Nephron progenitor cell (in vitro differentiated cells): ENCODE measurements at regions not wholly inside any gene's neighbourhood (a gene's known extent, or its start where the extent isn't known, plus 50 kb on each side); places are given as distances from the start of the nearest gene placed in this dataset.

Experiments
- DNase-seq: peaks from one replicate; pipeline ENCODE4 v3.0.0; 2021
- H3K27ac Mint-ChIP-seq: 2 replicates; pipeline ENCODE4 v1.8.0; 2021; ENCODE audit warnings: mild to moderate bottlenecking, moderate library complexity, mixed read lengths
- H3K27me3 Mint-ChIP-seq: 2 replicates; pipeline ENCODE4 v1.8.0; 2021; ENCODE audit warnings: mild to moderate bottlenecking, low read depth, mixed read lengths; ENCODE audit not compliant: poor library complexity
- H3K36me3 Mint-ChIP-seq: 2 replicates; pipeline ENCODE4 v1.8.0; 2021; ENCODE audit warnings: low read depth, mixed read lengths
- H3K4me1 Mint-ChIP-seq: 2 replicates; pipeline ENCODE4 v1.8.0; 2021; ENCODE audit warnings: mixed read lengths
- H3K4me3 Mint-ChIP-seq: 2 replicates; pipeline ENCODE4 v1.8.0; 2021; ENCODE audit warnings: mild to moderate bottlenecking, moderate library complexity, mixed read lengths
- H3K9me3 Mint-ChIP-seq: 2 replicates; pipeline ENCODE4 v1.8.0; 2021; ENCODE audit warnings: mild to moderate bottlenecking, moderate library complexity, mixed read lengths
- TF ChIP-seq, protein P1 (sequence below): fragments of 200-600 bp; sonication (generic); IDR thresholded peaks from 2 replicates; pipeline ENCODE4 v1.5.0; 2021; ENCODE audit warnings: antibody characterized with exemption

DNA sequence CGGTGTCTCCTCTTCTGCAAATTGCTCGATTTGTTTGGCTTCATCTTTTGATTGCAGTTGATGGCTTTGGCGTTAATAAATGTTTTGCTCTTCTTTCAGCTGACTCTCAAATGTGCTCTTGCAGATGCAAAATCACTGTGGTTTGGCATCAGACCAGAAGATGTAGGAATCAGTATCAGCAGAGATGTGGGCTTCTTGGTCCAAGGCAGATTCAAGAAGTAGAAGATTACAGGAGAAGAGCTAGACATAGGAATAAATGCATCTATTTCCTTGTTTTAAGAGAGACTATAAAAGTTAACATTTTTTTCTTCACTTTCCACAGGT is 59.8 kb upstream of the BACH1 start:
- Mint-ChIP-seq H3K4me3 (no peak overlapping the region), H3K9me3 (no peaks in the 10 kb centered on the region), H3K36me3 (no peaks in the 10 kb centered on the region), H3K27me3 (peaks cover 6% of the 10 kb centered on the region), H3K27ac (no peak overlapping the region), H3K4me1 (peaks cover 9% of the 10 kb centered on the region)
- TF ChIP-seq, protein P1, sequence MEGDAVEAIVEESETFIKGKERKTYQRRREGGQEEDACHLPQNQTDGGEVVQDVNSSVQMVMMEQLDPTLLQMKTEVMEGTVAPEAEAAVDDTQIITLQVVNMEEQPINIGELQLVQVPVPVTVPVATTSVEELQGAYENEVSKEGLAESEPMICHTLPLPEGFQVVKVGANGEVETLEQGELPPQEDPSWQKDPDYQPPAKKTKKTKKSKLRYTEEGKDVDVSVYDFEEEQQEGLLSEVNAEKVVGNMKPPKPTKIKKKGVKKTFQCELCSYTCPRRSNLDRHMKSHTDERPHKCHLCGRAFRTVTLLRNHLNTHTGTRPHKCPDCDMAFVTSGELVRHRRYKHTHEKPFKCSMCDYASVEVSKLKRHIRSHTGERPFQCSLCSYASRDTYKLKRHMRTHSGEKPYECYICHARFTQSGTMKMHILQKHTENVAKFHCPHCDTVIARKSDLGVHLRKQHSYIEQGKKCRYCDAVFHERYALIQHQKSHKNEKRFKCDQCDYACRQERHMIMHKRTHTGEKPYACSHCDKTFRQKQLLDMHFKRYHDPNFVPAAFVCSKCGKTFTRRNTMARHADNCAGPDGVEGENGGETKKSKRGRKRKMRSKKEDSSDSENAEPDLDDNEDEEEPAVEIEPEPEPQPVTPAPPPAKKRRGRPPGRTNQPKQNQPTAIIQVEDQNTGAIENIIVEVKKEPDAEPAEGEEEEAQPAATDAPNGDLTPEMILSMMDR, result no peak
- DNase-seq, result no peak

- DNase-seq, result no peak
- H3K4me1 Mint-ChIP-seq, result peaks cover 11% of the 10 kb centered on the region
- H3K36me3 Mint-ChIP-seq, result no peaks in the 10 kb centered on the region
- TF ChIP-seq, protein P1, result no peak
- no peaks in the 10 kb centered on the region for H3K9me3 Mint-ChIP-seq
- no peak overlapping the region for H3K4me3 Mint-ChIP-seq
- H3K27ac Mint-ChIP-seq, result no peak overlapping the region
- H3K27me3 Mint-ChIP-seq, result peaks cover 6% of the 10 kb centered on the region
Measured at GRCh38 chr21:29240136-29240535, 58.6 kb upstream of the BACH1 start.

DNA sequence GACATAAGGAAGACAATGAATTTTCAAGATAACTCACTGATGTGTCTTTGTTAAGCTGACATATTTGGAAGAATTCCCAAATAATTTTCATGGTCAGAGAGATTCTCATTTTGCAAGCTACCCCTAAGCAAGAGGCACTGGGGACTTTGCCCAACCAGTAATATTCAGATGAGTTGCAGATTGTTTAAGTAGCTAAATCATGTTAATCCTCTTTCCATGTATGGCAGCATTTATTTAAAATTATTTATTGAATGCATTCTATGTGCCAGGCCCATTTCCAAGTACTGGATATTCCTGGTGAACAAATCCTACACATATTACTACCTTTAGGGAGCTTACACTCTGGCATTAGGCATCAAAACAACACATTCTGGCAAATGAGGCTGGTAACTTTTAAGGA is 56.5 kb upstream of the BACH1 start:
- no peak overlapping the region for H3K4me3 Mint-ChIP-seq

DNA sequence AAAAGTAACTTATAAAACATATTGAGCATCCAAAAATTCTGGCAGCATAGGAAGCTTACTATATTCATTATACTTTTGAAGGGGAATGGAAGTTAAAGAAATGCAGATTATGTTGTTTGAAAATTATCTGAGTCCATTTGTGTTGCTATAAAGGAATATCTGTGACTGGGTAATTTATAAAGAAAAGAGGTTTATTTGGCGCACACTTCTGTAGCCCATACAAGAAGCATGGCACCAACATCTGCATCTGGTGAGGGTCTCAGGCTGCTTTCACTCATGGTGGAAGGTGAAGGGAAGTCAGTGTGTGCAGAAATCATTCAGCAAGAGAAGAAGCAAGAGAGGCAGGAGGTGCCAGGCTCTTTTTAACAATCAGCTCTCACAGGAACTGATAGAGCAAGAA is 55.5 kb upstream of the BACH1 start:
- H3K4me3 Mint-ChIP-seq, result no peak overlapping the region
- no peaks in the 10 kb centered on the region for H3K36me3 Mint-ChIP-seq
- no peaks in the 10 kb centered on the region for H3K9me3 Mint-ChIP-seq
- TF ChIP-seq, protein P1, result no peak
- DNase-seq, result no peak
- H3K4me1 Mint-ChIP-seq, result peaks cover 7% of the 10 kb centered on the region
- no peak overlapping the region for H3K27ac Mint-ChIP-seq
- H3K27me3 Mint-ChIP-seq, result peaks cover 3% of the 10 kb centered on the region

More for the DNA sequence above, 56.5 kb upstream of the BACH1 start:
- Mint-ChIP-seq H3K27me3 (peaks cover 3% of the 10 kb centered on the region), H3K36me3 (no peaks in the 10 kb centered on the region), H3K4me1 (peaks cover 9% of the 10 kb centered on the region), H3K9me3 (no peaks in the 10 kb centered on the region), H3K27ac (no peak overlapping the region)
- TF ChIP-seq, protein P1, result no peak
- DNase-seq, result no peak

- no peak for DNase-seq
- H3K9me3 Mint-ChIP-seq, result no peaks in the 10 kb centered on the region
- H3K27me3 Mint-ChIP-seq, result no peaks in the 10 kb centered on the region
- no peak overlapping the region for H3K4me3 Mint-ChIP-seq
- H3K27ac Mint-ChIP-seq, result no peak overlapping the region
- no peaks in the 10 kb centered on the region for H3K36me3 Mint-ChIP-seq
- TF ChIP-seq, protein P1, result no peak
- peaks cover 7% of the 10 kb centered on the region for H3K4me1 Mint-ChIP-seq
Measured at GRCh38 chr21:29245104-29245643, 53.5 kb upstream of the BACH1 start.

DNA sequence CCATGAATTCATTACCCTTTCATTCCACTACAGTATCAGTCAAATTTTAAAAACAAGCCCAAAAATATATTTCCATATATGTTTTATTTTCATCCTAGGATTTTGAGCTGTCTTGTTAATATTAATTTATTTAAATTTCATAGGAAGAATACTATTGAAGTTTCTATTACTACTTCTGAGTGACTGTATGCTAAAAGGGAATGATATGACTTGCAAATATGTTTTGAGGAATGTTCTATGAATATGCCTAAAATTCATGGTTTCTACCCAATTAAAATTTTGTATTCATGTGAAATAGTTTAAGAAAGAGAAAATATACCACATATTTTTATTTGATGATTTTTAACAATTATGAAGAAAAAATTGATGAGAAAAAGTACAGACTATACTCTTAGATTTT is 52.9 kb upstream of the BACH1 start:
- Mint-ChIP-seq H3K4me1 (peaks cover 7% of the 10 kb centered on the region), H3K4me3 (no peak overlapping the region), H3K27me3 (no peaks in the 10 kb centered on the region), H3K9me3 (peaks cover under 1% of the 10 kb centered on the region), H3K36me3 (no peaks in the 10 kb centered on the region), H3K27ac (no peak overlapping the region)
- no peak for DNase-seq
- TF ChIP-seq, protein P1, result no peak
